Upper lobe of right lung (tissue), 1 donor: ENCODE measurements at regions not wholly inside any gene's neighbourhood (a gene's known extent, or its start where the extent isn't known, plus 50 kb on each side); places are given as distances from the start of the nearest gene placed in this dataset.

Experiments
- ATAC-seq: fragments of 200-7000 bp; cut with Tn5 transposase; one replicate; pipeline ENCODE4 v1.9.1; 2020; ENCODE audit warnings: mild to moderate bottlenecking, moderate library complexity
- DNase-seq: peaks from one replicate; pipeline ENCODE4 v3.0.0-alpha.2; 2020
- H3K27ac ChIP-seq: fragments of 200-600 bp; one replicate; pipeline ENCODE4 v1.8.0; 2022
- H3K27me3 ChIP-seq: fragments of 200-600 bp; one replicate; pipeline ENCODE4 v1.8.0; 2022; ENCODE audit warnings: mild to moderate bottlenecking
- H3K36me3 ChIP-seq: fragments of 200-600 bp; one replicate; pipeline ENCODE4 v1.8.0; 2022
- H3K4me1 ChIP-seq: fragments of 200-600 bp; one replicate; pipeline ENCODE4 v1.8.0; 2022
- H3K4me3 ChIP-seq: fragments of 200-600 bp; one replicate; pipeline ENCODE4 v1.8.0; 2022; ENCODE audit warnings: mild to moderate bottlenecking
- H3K9me3 ChIP-seq: fragments of 200-600 bp; one replicate; pipeline ENCODE4 v1.8.0; 2022
- intact Hi-C: fragments of 100-400 bp; cut with DNase I; formaldehyde crosslinking; loops from one replicate; pipeline ENCODE4 v1.11.0; 2022
- TF ChIP-seq, protein P1 (sequence below): fragments of 200-600 bp; IDR thresholded peaks from one replicate; pipeline ENCODE4 v1.8.0; 2022; ENCODE audit warnings: antibody characterized with exemption
- donor health status: DM: no; HTN: yes; CAD: no; lungs with severe emphysema.

DNA sequence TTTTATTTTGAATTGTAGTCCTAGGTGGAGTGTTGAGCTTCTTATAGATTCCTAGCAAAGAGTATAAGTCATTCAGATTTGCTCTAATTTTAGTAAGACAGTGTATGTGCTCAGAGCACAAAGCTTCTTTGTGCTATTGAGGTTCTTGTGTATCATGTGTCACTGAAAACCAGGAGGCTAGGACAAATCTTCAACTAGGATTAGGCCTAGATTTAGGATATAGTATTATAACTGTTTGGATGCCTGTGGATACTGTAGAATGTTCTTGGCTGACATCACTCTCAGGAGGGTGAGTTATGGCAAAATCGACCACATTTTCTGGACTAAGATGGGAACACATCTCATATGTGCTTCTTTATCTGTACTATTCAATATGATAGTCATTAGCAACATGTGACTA lies 86.5 kb downstream of the DHRS2 start:
- Histone ChIP-seq H3K4me1 (no peaks in the 10 kb centered on the region), H3K36me3 (no peaks in the 10 kb centered on the region), H3K4me3 (no peak overlapping the region), H3K27me3 (no peaks in the 10 kb centered on the region), H3K27ac (no peak overlapping the region), H3K9me3 (no peaks in the 10 kb centered on the region)
- TF ChIP-seq, protein P1, sequence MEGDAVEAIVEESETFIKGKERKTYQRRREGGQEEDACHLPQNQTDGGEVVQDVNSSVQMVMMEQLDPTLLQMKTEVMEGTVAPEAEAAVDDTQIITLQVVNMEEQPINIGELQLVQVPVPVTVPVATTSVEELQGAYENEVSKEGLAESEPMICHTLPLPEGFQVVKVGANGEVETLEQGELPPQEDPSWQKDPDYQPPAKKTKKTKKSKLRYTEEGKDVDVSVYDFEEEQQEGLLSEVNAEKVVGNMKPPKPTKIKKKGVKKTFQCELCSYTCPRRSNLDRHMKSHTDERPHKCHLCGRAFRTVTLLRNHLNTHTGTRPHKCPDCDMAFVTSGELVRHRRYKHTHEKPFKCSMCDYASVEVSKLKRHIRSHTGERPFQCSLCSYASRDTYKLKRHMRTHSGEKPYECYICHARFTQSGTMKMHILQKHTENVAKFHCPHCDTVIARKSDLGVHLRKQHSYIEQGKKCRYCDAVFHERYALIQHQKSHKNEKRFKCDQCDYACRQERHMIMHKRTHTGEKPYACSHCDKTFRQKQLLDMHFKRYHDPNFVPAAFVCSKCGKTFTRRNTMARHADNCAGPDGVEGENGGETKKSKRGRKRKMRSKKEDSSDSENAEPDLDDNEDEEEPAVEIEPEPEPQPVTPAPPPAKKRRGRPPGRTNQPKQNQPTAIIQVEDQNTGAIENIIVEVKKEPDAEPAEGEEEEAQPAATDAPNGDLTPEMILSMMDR = no peak
- intact Hi-C loops = no loop called here
- DNase-seq (no peak), ATAC-seq (no peak)

DNA sequence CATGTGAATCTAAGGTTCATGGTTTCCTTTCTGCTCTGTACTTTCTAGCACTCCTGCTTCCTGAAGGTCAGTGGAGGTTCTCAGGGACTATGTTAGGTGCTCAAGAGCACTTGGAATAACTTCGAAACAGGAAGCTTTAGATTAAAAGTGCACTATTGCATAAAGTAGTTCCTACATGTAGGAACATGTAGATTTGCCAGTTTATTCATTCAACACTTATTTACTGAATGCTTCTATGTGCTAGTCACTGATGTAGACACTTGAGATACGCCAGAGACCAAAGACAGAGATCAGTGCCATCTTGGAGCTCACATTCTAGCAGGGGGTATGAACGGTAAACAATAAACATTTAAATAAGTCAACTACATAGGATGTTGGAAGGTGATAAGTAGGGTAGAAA lies 87.7 kb downstream of the DHRS2 start:
- no peak overlapping the region for H3K4me3 ChIP-seq
- H3K9me3 ChIP-seq = no peaks in the 10 kb centered on the region
- H3K36me3 ChIP-seq = no peaks in the 10 kb centered on the region
- ATAC-seq (no peak), DNase-seq (no peak)
- H3K4me1 ChIP-seq = no peaks in the 10 kb centered on the region
- intact Hi-C loops = no loop called here
- TF ChIP-seq, protein P1 = no peak
- H3K27ac ChIP-seq = no peak overlapping the region
- no peaks in the 10 kb centered on the region for H3K27me3 ChIP-seq

DNA sequence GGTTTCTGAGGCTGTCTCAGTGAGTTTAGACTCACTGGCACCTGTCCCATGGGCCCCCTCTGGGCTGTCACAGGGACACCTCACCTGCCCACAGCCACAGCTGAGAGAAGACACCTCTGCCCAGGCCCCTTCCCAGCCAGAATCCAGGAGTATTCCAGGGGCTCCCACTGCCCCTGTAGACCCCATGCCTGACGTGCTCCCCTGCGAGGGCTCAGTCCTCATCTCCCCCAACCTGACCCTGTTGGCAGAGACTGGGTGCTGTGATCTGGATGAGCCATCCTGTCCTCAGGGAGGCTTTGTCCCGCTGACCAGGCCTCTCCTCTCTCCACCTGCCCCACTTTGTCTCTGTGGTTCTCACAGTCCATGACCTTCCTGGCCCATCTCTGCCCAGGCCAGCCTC lies 89.4 kb downstream of the DHRS2 start:
- Histone ChIP-seq H3K9me3 (no peaks in the 10 kb centered on the region), H3K4me1 (no peaks in the 10 kb centered on the region), H3K27me3 (no peaks in the 10 kb centered on the region), H3K4me3 (no peak overlapping the region), H3K36me3 (no peaks in the 10 kb centered on the region), H3K27ac (no peak overlapping the region)
- intact Hi-C loops = no loop called here
- ATAC-seq (no peak), DNase-seq (no peak)
- TF ChIP-seq, protein P1 = no peak

DNA sequence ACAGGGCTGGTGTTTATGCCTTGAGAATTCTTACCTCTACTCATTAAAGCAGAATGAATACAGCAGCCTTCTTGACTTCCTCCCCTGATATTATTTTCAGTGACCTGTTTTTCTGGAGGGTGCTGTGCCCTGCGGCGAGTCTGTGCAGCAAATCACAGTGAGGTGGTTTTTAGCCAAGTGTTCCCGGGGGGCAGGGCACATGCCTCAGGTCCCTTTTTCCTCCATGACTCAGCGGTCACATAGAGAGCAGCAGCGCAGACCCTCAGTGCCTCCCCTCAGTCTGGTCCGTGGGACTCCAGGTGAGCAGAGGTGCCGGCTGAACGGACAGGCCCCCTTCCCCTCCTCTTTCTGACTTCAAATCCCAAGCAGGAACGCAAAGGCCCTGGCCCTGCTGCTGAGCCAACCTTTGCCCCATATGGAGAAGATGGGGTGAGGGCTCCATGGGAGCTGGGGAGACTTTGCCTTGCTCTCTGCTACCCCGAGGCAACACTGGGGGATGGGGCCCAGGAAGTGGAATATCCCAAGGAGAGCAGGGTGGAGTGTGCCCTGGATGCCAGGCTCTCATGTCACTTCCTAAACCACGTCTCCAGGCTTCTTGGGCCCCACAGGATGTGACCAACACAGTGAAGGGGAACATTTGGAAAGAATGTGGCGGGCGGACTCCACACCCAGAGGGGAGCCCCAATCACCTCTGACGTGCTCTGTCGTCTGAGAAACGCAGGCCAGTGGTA lies 90.0 kb downstream of the DHRS2 start:
- no peaks in the 10 kb centered on the region for H3K9me3 ChIP-seq
- no peaks in the 10 kb centered on the region for H3K27me3 ChIP-seq
- intact Hi-C loops = no loop called here
- no peaks in the 10 kb centered on the region for H3K36me3 ChIP-seq
- H3K27ac ChIP-seq = no peak overlapping the region
- DNase-seq (no peak), ATAC-seq (no peak)
- H3K4me3 ChIP-seq = no peak overlapping the region
- no peaks in the 10 kb centered on the region for H3K4me1 ChIP-seq
- TF ChIP-seq, protein P1 = no peak

DNA sequence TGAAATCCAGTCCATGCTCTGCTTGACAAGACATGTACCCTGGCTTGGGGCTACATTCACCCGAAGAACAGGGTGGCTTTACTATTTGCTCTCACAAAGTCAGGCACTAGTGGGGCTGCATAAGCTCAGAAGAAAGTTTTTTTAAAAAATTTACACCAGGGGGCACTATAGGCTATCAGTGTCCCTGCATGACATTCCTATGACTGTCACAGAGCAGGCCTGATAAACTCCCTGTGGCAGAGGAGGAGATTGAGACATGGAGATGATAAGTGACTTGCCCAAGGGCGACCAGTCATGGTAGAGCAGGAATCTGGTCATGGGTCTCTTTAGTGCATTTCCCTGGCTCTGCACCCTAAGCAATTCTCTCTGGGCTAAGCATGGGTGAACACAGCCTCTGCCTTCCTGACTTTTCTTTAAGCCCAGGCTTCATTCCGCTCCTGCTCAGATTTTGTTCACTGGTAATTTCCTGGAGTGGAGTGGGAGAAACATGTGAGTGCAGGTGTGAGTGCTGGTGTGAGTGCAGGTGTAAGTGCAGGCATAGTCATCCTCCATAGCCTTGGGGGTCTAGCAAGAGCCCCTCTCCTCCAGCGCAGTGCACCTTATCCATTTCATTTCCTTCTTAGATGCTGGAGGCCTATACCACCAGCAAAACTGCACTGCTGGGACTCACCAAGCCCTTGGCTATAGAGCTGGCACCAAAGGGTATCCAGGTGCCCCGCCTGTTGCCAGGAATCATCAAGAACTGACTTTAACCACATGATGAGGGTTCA lies 91.6 kb downstream of the DHRS2 start:
- Histone ChIP-seq H3K27ac (no peak overlapping the region), H3K36me3 (no peaks in the 10 kb centered on the region), H3K27me3 (no peaks in the 10 kb centered on the region), H3K4me1 (no peaks in the 10 kb centered on the region), H3K9me3 (no peaks in the 10 kb centered on the region), H3K4me3 (no peak overlapping the region)
- TF ChIP-seq, protein P1 = peak; percentile 30
- intact Hi-C loops = no loop called here
- no peak for DNase-seq
- ATAC-seq = peak; percentile 66
